Islet precursor cell (in vitro differentiated cells): ENCODE measurements at regions not wholly inside any gene's neighbourhood (a gene's known extent, or its start where the extent isn't known, plus 50 kb on each side); places are given as distances from the start of the nearest gene placed in this dataset.
"Not testable (repeated sequence)": the region's sequence is repeated elsewhere in the genome, so short reads cannot be mapped to it uniquely, and the experiment has no call there.

Experiments
- DNase-seq: peaks from one replicate; pipeline ENCODE4 v3.0.0-alpha.2; 2018

- DNase-seq, result no peak
These were observed 132.5 kb downstream of the HHIPL2 start for GRCh38 chr1:222415441-222415840.

- DNase-seq, result no peak
These were observed 133.8 kb downstream of the HHIPL2 start for GRCh38 chr1:222413991-222414549.

- no peak for DNase-seq
These were observed 134.5 kb downstream of the HHIPL2 start for GRCh38 chr1:222413436-222413835.

GRCh38 chr1:222404710-222405109 lies 143.2 kb downstream of the HHIPL2 start:
- DNase-seq, result no peak

GRCh38 chr1:222399197-222399596 lies 148.7 kb downstream of the HHIPL2 start:
- DNase-seq, result no peak

- no peak for DNase-seq
These were observed 153.7 kb downstream of the HHIPL2 start for GRCh38 chr1:222394224-222394623.

GRCh38 chr1:222392556-222392955 lies 155.3 kb downstream of the HHIPL2 start:
- no peak for DNase-seq

GRCh38 chr1:222390181-222390580 lies 157.7 kb downstream of the HHIPL2 start:
- no peak for DNase-seq

- peak; percentile 65 for DNase-seq
These were observed 160.7 kb downstream of the HHIPL2 start for GRCh38 chr1:222387007-222387814.

- no peak for DNase-seq
These were observed 161.9 kb downstream of the HHIPL2 start for GRCh38 chr1:222385955-222386354.

- DNase-seq, result no peak
These were observed 162.6 kb downstream of the HHIPL2 start for GRCh38 chr1:222385262-222385661.

- DNase-seq, result no peak
These were observed 163.4 kb downstream of the HHIPL2 start for GRCh38 chr1:222384531-222384930.

- DNase-seq, result no peak
These were observed 165.7 kb downstream of the HHIPL2 start for GRCh38 chr1:222382171-222382570.

GRCh38 chr1:222377428-222378088 lies 170.3 kb downstream of the HHIPL2 start:
- DNase-seq, result no peak

GRCh38 chr1:222376791-222377190 lies 171.1 kb downstream of the HHIPL2 start:
- DNase-seq, result not testable (repeated sequence)

GRCh38 chr1:222375701-222376100 lies 172.2 kb downstream of the HHIPL2 start:
- no peak for DNase-seq

- DNase-seq, result peak; percentile 61
These were observed 173.9 kb downstream of the HHIPL2 start for GRCh38 chr1:222373831-222374602.

GRCh38 chr1:222373216-222373615 lies 174.7 kb downstream of the HHIPL2 start:
- no peak for DNase-seq

- no peak for DNase-seq
These were observed 175.7 kb downstream of the HHIPL2 start for GRCh38 chr1:222372221-222372620.

GRCh38 chr1:222370913-222371675 lies 176.8 kb downstream of the HHIPL2 start:
- no peak for DNase-seq

- peak; percentile 97 for DNase-seq
These were observed 177.6 kb downstream of the HHIPL2 start for GRCh38 chr1:222370081-222370912.

GRCh38 chr1:222369148-222369547 lies 178.8 kb downstream of the HHIPL2 start:
- no peak for DNase-seq
